H1 (cell line): ENCODE measurements at regions not wholly inside any gene's neighbourhood (a gene's known extent, or its start where the extent isn't known, plus 50 kb on each side); places are given as distances from the start of the nearest gene placed in this dataset.

ENCODE experiments used
- CTCF ChIA-PET: fragments of 300-600 bp; sonication (Branson Sonifier 250); formaldehyde crosslinking; loops from one replicate; lab custom pipeline; 2021; ENCODE audit not compliant: partially characterized antibody; lab: Charles Lee
- POLR2A ChIA-PET: fragments of 300-600 bp; sonication (Branson Sonifier 250); formaldehyde crosslinking; loops from one replicate; lab custom pipeline; 2021; ENCODE audit warnings: inconsistent platforms; ENCODE audit not compliant: partially characterized antibody; lab: Charles Lee
- DNase-seq, 2 experiments: peaks; one replicate each; pipeline versions ENCODE4 v3.0.0 to v3.0.0-alpha.2; 2010 to 2022; ENCODE audit warnings: low spot score in 2 of 2, low read depth in 1 of 2, mixed read lengths in 1 of 2
- FAIRE-seq: peaks from 2 replicates; lab custom pipeline; 2011; peaks lifted over from hg19 to GRCh38; lab: Jason Lieb, UNC
- H2AFZ ChIP-seq: 2 replicates; pipeline ENCODE4 v1.8.1; 2012; ENCODE audit warnings: low read length, inconsistent platforms
- H2AK5ac ChIP-seq: 2 replicates; pipeline ENCODE4 v1.6.1; 2013; ENCODE audit warnings: low read depth, low read length
- H2BK120ac ChIP-seq: replicated peaks from 2 replicates; pipeline ENCODE3; 2013; ENCODE audit warnings: low read depth, low read length, inconsistent platforms
- H2BK12ac ChIP-seq: 2 replicates; pipeline ENCODE4 v1.6.1; 2013; ENCODE audit warnings: low read depth, low read length
- H2BK15ac ChIP-seq: 2 replicates; pipeline ENCODE4 v1.6.1; 2013; ENCODE audit warnings: low read length
- H2BK20ac ChIP-seq: 2 replicates; pipeline ENCODE4 v1.6.1; 2013; ENCODE audit warnings: low read length
- H2BK5ac ChIP-seq: 2 replicates; pipeline ENCODE4 v1.6.1; 2013; ENCODE audit warnings: low read depth, low read length
- H3K14ac ChIP-seq: 2 replicates; pipeline ENCODE4 v1.6.1; 2013; ENCODE audit warnings: inconsistent platforms; ENCODE audit not compliant: insufficient read length
- H3K18ac ChIP-seq: 2 replicates; pipeline ENCODE4 v1.6.1; 2013; ENCODE audit warnings: low read length; ENCODE audit errors: extremely low read depth
- H3K23ac ChIP-seq: 2 replicates; pipeline ENCODE4 v1.6.1; 2013; ENCODE audit warnings: inconsistent platforms; ENCODE audit not compliant: insufficient read length
- H3K23me2 ChIP-seq: 2 replicates; pipeline ENCODE4 v1.6.1; 2013; ENCODE audit warnings: low read depth, low read length
- H3K27ac ChIP-seq: 2 replicates; pipeline ENCODE4 v1.6.1; 2011; ENCODE audit warnings: low read depth, low read length, inconsistent platforms
- H3K27me3 ChIP-seq, 4 experiments: replicated peaks in 1 of 4; 1 replicate in 1 of 4; 2 replicates in 3 of 4; pipeline versions ENCODE4 v1.6.1 to v1.8.1; 2011 to 2013; ENCODE audit warnings: low read length in 3 of 4, mild to moderate bottlenecking in 3 of 4, inconsistent platforms in 2 of 4, mixed read lengths in 2 of 4, moderate library complexity in 1 of 4; ENCODE audit not compliant: control insufficient read depth in 3 of 4, insufficient read depth in 3 of 4; ENCODE audit errors: extremely low read depth in 1 of 4
- H3K36me3 ChIP-seq, 4 experiments: 2 replicates each; pipeline versions ENCODE4 v1.6.1 to v1.8.1; 2011 to 2013; ENCODE audit warnings: mild to moderate bottlenecking in 4 of 4, low read length in 3 of 4, moderate library complexity in 2 of 4, control low read depth in 1 of 4, inconsistent platforms in 1 of 4; ENCODE audit not compliant: insufficient read depth in 4 of 4, control insufficient read depth in 2 of 4
- H3K4ac ChIP-seq: replicated peaks from 2 replicates; pipeline ENCODE3; 2013; ENCODE audit warnings: low read length, low read depth, mixed read lengths, inconsistent platforms; ENCODE audit not compliant: insufficient read length
- H3K4me1 ChIP-seq, 4 experiments: replicated peaks in 1 of 4; 1 replicate in 1 of 4; 2 replicates in 3 of 4; pipeline versions ENCODE4 v1.6.1 to v1.8.1; 2011 to 2013; ENCODE audit warnings: low read length in 3 of 4, inconsistent platforms in 2 of 4, mixed read lengths in 1 of 4; ENCODE audit not compliant: insufficient read depth in 4 of 4, control insufficient read depth in 3 of 4
- H3K4me2 ChIP-seq, 2 experiments: 2 replicates each; pipeline versions ENCODE4 v1.6.1 to v1.8.1; 2011 to 2013; ENCODE audit warnings: low read depth in 2 of 2, low read length in 2 of 2, control low read depth in 1 of 2, inconsistent platforms in 1 of 2, mild to moderate bottlenecking in 1 of 2; ENCODE audit not compliant: insufficient read depth in 1 of 2
- H3K4me3 ChIP-seq, 4 experiments: fragments of 200-600, 300-600 bp in 1 of 4; sonication (generic), shearing (Covaris generic), sonication (Bioruptor Twin) in 1 of 4; 2 replicates each; pipeline versions ENCODE4 v1.5.1 to v1.8.1; 2011 to 2016; ENCODE audit warnings: low read length in 4 of 4, low read depth in 3 of 4, control low read depth in 2 of 4, inconsistent platforms in 2 of 4, mild to moderate bottlenecking in 2 of 4, mixed read lengths in 1 of 4, moderate library complexity in 1 of 4; ENCODE audit not compliant: insufficient read depth in 2 of 4; ENCODE audit errors: extremely low read depth in 1 of 4
- H3K56ac ChIP-seq: replicated peaks from 2 replicates; pipeline ENCODE3; 2013; ENCODE audit warnings: low read depth, mild to moderate bottlenecking, mixed read lengths, low read length, inconsistent platforms; ENCODE audit not compliant: insufficient read length
- H3K79me1 ChIP-seq: 2 replicates; pipeline ENCODE4 v1.6.1; 2013; ENCODE audit warnings: low read depth, low read length, control low read depth
- H3K79me2 ChIP-seq, 2 experiments: 2 replicates each; pipeline versions ENCODE4 v1.6.1 to v1.8.1; 2012 to 2013; ENCODE audit warnings: low read length in 2 of 2, mild to moderate bottlenecking in 2 of 2, inconsistent platforms in 1 of 2; ENCODE audit not compliant: insufficient read depth in 2 of 2, control insufficient read depth in 1 of 2
- H3K9ac ChIP-seq, 4 experiments: replicated peaks in 1 of 4; 1 replicate in 1 of 4; 2 replicates in 3 of 4; pipeline versions ENCODE4 v1.6.1 to v1.8.1; 2011 to 2013; ENCODE audit warnings: low read depth in 3 of 4, low read length in 3 of 4, control low read depth in 2 of 4, mild to moderate bottlenecking in 2 of 4, moderate library complexity in 2 of 4, inconsistent platforms in 1 of 4; ENCODE audit errors: extremely low read depth in 1 of 4
- H3K9me3 ChIP-seq, 2 experiments: 2 replicates each; pipeline versions ENCODE4 v1.6.1 to v1.8.1; 2012 to 2013; ENCODE audit warnings: mild to moderate bottlenecking in 2 of 2, moderate library complexity in 2 of 2, control low read depth in 1 of 2, inconsistent platforms in 1 of 2, low read depth in 1 of 2, low read length in 1 of 2, mixed read lengths in 1 of 2; ENCODE audit not compliant: insufficient read depth in 2 of 2
- H4K20me1 ChIP-seq, 2 experiments: replicated peaks in 1 of 2; 2 replicates each; pipeline versions ENCODE3 to v1.8.1; 2011 to 2013; ENCODE audit warnings: inconsistent platforms in 2 of 2, low read length in 2 of 2, mild to moderate bottlenecking in 1 of 2; ENCODE audit not compliant: insufficient read depth in 2 of 2, control insufficient read depth in 1 of 2
- H4K5ac ChIP-seq: 2 replicates; pipeline ENCODE4 v1.6.1; 2013; ENCODE audit warnings: low read length, low read depth, mixed read lengths, inconsistent platforms; ENCODE audit not compliant: insufficient read length
- H4K8ac ChIP-seq: 2 replicates; pipeline ENCODE4 v1.8.0; 2013; ENCODE audit warnings: mild to moderate bottlenecking, moderate library complexity, low read length, inconsistent platforms; ENCODE audit not compliant: insufficient read depth; ENCODE audit errors: extremely low read depth
- H4K91ac ChIP-seq: replicated peaks from 2 replicates; pipeline ENCODE3; 2013; ENCODE audit warnings: low read length, mixed read lengths, inconsistent platforms; ENCODE audit not compliant: insufficient read length
- SP4 ChIP-seq: IDR thresholded peaks from 2 replicates; pipeline ENCODE4 v1.6.1; 2012; ENCODE audit warnings: low read length, inconsistent platforms
- WGBS, 2 experiments: shearing (Covaris generic) in 1 of 2; methylation state at CpG; one replicate each; pipeline versions ENCODE4 v1.1.6 to v1.1.7; 2013 to 2015; ENCODE audit warnings: low lambda C conversion rate in 2 of 2, mixed read lengths in 2 of 2, inconsistent platforms in 1 of 2, low coverage in 1 of 2, missing lambda C conversion rate in 1 of 2; ENCODE audit not compliant: insufficient replicate concordance in 2 of 2, insufficient coverage in 1 of 2, insufficient read length in 1 of 2; ENCODE audit errors: extremely low coverage in 1 of 2, missing lambda C conversion rate in 1 of 2; 5-methylcytosine and 5-hydroxymethylcytosine counted together

- H4K8ac ChIP-seq: no peak overlapping the region
- H4K5ac ChIP-seq: no peak overlapping the region
- H3K4ac ChIP-seq: no peak overlapping the region
- no peak overlapping the region for H3K56ac ChIP-seq
- H4K20me1 ChIP-seq: no peaks in the 10 kb centered on the region
- ChIA-PET POLR2A (no interaction called here), CTCF (interaction anchor here (0.6 to 1.8 kb wide), 2 partner anchors 85 to 294 kb away, joined by 3 to 6 read pairs; no protein-coding TSS in a partner anchor)
- DNase-seq: no peak
- no peaks in the 10 kb centered on the region for H3K79me2 ChIP-seq
- H3K79me1 ChIP-seq: no peaks in the 10 kb centered on the region
- no peaks in the 10 kb centered on the region for H3K23me2 ChIP-seq
- no peak overlapping the region for H2BK120ac ChIP-seq
- H2BK20ac ChIP-seq: no peak overlapping the region
- no peaks in the 10 kb centered on the region for H3K36me3 ChIP-seq
- H2AK5ac ChIP-seq: no peak overlapping the region
- no peak overlapping the region for H3K4me2 ChIP-seq
- peaks cover 29 to 34% of the 10 kb centered on the region in 2 experiments for H3K9me3 ChIP-seq
- no peak overlapping the region for H3K9ac ChIP-seq
- H3K27me3 ChIP-seq: no peaks in the 10 kb centered on the region
- no peak overlapping the region for H2BK5ac ChIP-seq
- H2BK15ac ChIP-seq: no peak overlapping the region
- H3K23ac ChIP-seq: no peak overlapping the region
- H3K18ac ChIP-seq: no peak overlapping the region
- H2AFZ ChIP-seq: no peak overlapping the region
- H3K14ac ChIP-seq: no peak overlapping the region
- H4K91ac ChIP-seq: no peak overlapping the region
- H3K4me1 ChIP-seq: no peaks in the 10 kb centered on the region
- no peak overlapping the region for H3K27ac ChIP-seq
- no peak overlapping the region for H3K4me3 ChIP-seq
- WGBS, 2 experiments: 79% methylated on average over 13 of the region's 13 CpGs; no CpG with 5 or more reads in 1 of the 2 experiments
- no peak for FAIRE-seq
- H2BK12ac ChIP-seq: no peak overlapping the region
- no peak for TF ChIP-seq SP4
These were observed 540.0 kb downstream of the TCERG1L start for GRCh38 chr10:130771491-130771946.
